Hematopoietic multipotent progenitor cell treated with erythropoietin and hydrocortisone succinate and interleukin-3 and kit ligand, for 8 days (in vitro differentiated cells): ENCODE measurements at regions not wholly inside any gene's neighbourhood (a gene's known extent, or its start where the extent isn't known, plus 50 kb on each side); places are given as distances from the start of the nearest gene placed in this dataset.
"Not testable (repeated sequence)": the region's sequence is repeated elsewhere in the genome, so short reads cannot be mapped to it uniquely, and the experiment has no call there.

Source experiments
- DNase-seq: peaks from one replicate; pipeline ENCODE4 v3.0.0-alpha.2; 2015

DNA sequence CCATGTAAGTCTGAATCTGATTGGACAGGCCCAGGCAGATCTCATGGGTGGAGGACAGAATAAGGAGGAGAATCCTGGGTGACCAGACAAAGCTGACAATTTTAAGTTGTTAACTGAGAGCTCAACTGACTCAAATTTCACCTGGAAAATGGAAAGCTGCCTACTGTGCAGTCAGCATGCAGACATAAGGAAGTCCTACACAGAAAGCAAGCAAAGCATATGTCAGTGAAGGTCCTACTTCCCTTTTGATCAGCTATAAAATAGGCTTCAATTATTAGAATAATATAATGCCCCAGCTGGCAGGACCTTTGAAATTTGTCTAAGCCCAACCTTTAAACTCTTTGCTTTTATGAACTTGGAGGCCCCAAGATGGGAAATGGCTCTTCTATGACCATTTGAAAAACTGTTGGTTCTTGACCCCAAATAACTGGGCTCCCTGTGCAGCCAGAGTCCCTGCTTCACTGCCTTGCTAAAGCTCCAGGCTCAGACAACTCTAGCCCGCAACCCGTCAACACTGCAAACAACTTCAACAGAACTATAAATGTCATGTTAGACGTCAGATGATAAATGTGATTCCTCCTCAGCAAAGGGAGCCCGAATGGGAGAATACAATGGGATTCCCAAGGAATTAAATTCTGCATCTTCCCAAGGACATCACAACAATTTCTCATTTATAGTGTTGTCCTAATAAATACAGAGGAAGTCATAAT, 118.9 kb upstream of the ADRA1B start:
- no peak for DNase-seq

- no peak for DNase-seq
Observed at GRCh38 chr5:159799701-159800100, 116.6 kb upstream of the ADRA1B start.

- DNase-seq = no peak
Observed at GRCh38 chr5:159800131-159800840, 116.0 kb upstream of the ADRA1B start.

DNA sequence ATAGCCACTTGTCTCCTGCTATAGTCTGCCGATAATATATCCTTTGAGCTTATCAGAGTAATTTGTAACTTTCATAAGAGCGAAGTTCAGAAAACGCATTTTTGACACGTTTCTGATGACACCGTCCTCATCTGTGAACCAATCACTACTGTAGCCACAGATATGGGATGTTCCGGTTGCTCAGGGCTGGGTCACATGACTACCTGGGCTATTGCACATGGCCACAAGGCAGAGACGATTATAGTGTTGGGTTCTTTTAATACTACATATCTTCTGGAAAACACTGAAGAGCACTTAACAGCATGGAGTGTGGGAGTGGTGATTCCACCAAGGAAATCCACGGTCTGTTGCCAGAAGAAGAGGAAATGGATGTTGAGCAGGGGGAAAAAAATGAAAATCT, 115.0 kb upstream of the ADRA1B start:
- DNase-seq = no peak

GRCh38 chr5:159802661-159803060, 113.6 kb upstream of the ADRA1B start:
- DNase-seq = no peak

GRCh38 chr5:159804121-159804520, 112.2 kb upstream of the ADRA1B start:
- DNase-seq = no peak

DNA sequence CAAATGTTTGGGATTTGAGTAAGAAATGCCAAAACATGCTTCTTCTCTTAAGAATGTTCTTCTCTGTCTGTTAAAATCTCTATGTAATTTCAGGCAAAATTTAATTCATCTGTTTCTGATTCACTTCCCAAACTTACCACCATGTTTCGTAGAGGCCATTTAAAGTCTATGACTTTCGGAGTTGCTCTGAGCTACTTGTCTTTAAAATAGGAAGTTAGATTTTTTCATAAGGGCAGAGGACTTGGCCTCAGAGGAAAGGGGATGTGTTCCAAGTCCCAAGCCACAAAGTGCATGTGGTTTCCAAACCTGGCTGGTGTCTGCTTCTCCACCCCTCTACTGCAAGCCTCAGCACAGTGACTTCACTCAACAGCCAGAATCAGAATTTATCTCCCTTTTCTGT, 111.3 kb upstream of the ADRA1B start:
- DNase-seq = no peak

- DNase-seq = not testable (repeated sequence)
Observed at GRCh38 chr5:159807135-159807534, 109.1 kb upstream of the ADRA1B start.

- DNase-seq = no peak
Observed at GRCh38 chr5:159807586-159807985, 108.7 kb upstream of the ADRA1B start.

GRCh38 chr5:159811712-159812111, 104.6 kb upstream of the ADRA1B start:
- DNase-seq = no peak

DNA sequence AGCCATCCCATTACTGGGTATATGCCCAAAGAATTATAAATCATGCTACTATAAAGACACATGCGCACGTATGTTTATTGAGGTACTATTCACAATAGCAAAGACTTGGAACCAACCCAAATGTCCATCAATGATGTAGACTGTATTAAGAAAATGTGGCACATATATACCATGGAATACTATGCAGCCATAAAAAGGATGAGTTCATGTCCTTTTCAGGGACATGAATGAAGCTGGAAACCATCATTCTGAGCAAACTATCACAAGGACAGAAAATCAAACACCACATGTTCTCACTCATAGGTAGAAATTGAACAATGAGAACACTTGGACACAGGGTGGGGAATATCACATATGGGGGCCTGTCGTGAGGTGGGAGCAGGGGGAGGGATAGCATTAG, 103.5 kb upstream of the ADRA1B start:
- not testable (repeated sequence) for DNase-seq

- DNase-seq = no peak
Observed at GRCh38 chr5:159814222-159814621, 102.1 kb upstream of the ADRA1B start.

DNA sequence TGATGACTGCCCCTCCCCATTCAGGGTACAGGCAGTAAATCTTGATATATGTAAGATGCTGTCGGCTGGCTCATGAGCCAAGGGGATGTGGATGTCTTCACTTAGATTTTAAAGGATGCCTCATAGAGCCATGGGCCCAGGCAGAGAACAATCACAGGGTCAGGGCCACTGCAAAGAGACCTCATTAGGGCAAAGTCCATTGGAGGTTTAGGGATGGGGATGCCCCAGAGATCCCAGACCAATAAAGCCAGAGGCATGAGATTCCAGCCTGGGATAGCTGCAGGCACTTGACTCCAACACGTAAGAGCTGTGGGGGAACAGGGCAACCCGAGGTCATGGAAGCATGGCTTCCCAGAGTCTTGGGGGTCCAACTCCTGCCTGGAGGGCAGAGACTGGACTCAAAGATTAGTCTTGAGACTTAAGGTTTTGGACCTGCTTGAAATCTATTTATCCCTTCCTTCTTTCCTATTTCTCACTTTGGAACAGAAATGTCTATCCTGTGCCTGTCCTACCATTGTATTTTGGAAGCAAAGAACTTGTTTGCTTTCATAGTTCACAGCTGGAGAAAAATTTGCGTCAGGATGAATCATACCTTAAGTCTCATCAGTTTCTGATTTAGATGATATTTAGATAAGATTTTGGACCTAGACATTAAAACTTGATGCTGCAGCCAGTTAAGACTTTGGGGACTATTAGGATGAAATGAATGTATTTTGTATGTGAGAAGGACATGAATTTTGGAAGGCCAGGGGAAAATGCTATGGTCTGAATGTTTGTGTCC, 101.3 kb upstream of the ADRA1B start:
- no peak for DNase-seq

GRCh38 chr5:159817262-159818029, 98.8 kb upstream of the ADRA1B start:
- no peak for DNase-seq

DNA sequence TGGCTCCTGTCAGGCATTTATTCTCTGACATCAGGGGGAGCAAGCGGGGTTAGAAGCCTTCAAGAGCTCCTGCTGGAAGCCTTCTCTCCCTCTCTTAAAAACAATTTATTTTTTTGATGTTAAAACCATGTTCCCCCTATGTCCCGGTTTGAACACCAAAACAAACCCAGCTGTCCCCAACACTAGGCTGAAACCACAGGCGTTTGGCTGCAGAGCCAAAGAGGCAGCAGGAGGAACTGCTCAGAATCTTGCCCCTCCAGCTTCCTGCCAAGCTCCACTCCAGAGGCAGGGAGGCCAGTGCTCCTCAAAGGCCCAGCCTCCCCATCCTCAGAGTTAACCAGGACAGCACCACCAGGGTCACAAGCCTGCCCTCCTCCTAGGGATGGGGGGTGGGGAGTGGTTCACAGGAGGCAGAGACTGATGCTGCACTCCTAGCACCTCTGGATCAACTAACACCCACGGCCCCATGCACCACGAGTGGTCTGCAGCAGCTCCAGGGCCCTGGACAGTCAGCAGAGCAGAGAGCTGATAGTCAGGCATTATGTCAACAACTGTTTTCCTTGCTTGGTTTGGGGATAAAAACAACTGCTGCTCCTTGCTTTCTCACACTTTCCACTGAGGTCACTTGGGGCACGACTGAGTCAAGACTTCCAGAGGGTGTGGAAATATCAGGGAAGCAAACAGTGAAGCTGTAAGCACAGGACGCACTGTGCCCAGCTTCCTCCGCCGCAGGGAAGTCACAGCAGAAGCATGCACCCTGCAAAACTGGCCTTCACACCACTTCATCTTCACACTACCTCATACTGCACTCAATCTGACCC, 96.5 kb upstream of the ADRA1B start:
- no peak for DNase-seq

- DNase-seq = no peak
Observed at GRCh38 chr5:159820692-159821091, 95.6 kb upstream of the ADRA1B start.

GRCh38 chr5:159821461-159821940, 94.8 kb upstream of the ADRA1B start:
- DNase-seq = no peak

GRCh38 chr5:159824188-159825161, 91.8 kb upstream of the ADRA1B start:
- no peak for DNase-seq

DNA sequence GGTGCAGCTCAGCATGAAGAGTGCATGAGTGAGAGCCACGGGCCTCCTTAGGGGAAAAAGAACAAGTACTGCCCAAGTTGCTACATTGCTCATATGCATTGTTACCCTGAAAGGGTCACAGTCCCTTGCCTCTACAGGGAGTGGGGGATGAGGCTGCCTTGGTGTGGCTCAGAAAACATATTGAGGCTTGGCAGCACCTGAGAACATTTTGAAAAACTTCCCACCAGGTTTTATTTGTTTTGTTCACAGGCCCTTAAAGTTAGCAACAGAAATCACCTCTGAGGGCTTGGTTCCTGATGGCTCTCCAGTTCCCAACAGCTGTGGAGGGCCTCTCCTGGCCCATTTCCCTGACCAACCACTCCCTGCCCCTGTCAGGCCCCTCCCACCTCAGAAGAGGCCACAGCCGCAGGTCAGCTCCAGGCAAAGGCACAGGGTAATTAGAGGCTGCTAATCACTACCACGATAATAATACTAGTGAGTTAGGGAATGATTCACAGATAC, 90.7 kb upstream of the ADRA1B start:
- no peak for DNase-seq
